K562 (cell line): ENCODE measurements at regions not wholly inside any gene's neighbourhood (a gene's known extent, or its start where the extent isn't known, plus 50 kb on each side); places are given as distances from the start of the nearest gene placed in this dataset.
A peak's percentile ranks its signal among the peaks of the same experiment; 100 is the strongest.

ENCODE experiments used
- BMI1 ChIP-seq: fragments of 150-350 bp; IDR thresholded peaks from 2 replicates; pipeline ENCODE4 v1.6.1; 2014; ENCODE audit warnings: low read length
- FOS ChIP-seq: IDR thresholded peaks from 3 replicates; pipeline ENCODE4 v1.6.1; 2011; ENCODE audit not compliant: insufficient read length; ENCODE audit errors: extremely low read depth
- GATAD2A ChIP-seq: fragments of 450-650 bp; IDR thresholded peaks from 2 replicates; pipeline ENCODE4 v1.6.1; 2017
- NR1H2 ChIP-seq: sonication (generic); formaldehyde crosslinking; IDR thresholded peaks from 2 replicates; pipeline ENCODE4 v1.4.0; 2020; ENCODE audit warnings: mild to moderate bottlenecking, missing genetic modification reagents
- RBFOX2 ChIP-seq: fragments of 200-400 bp; formaldehyde crosslinking; IDR thresholded peaks from 2 replicates; pipeline ENCODE4 v1.6.1; 2017; ENCODE audit warnings: low read depth, mild to moderate bottlenecking, low read length, moderate library complexity
- SMARCA4 ChIP-seq: fragments of 450-650 bp; IDR thresholded peaks from 2 replicates; pipeline ENCODE4 v1.6.1; 2016
- TFAM ChIP-seq: fragments of 250-450 bp; sonication (Bioruptor Pico); conservative IDR thresholded peaks from 2 replicates; pipeline ENCODE4 v1.5.0; 2021; ENCODE audit warnings: mild to moderate bottlenecking, moderate library complexity
- ZNF239 ChIP-seq: fragments of 250-450 bp; sonication (Bioruptor Pico); IDR thresholded peaks from 2 replicates; pipeline ENCODE4 v1.4.0; 2020; ENCODE audit warnings: mild to moderate bottlenecking
- ZNF398 ChIP-seq: fragments of 250-450 bp; sonication (Bioruptor Pico); IDR thresholded peaks from 2 replicates; pipeline ENCODE4 v1.8.0; 2021; ENCODE audit warnings: moderate library complexity, mild to moderate bottlenecking, inconsistent platforms
- TF ChIP-seq, protein P1 (sequence below), 2 experiments: fragments of 450-650 bp; IDR thresholded peaks; 2 replicates each; pipeline ENCODE4 v1.6.1; 2016; ENCODE audit warnings: mild to moderate bottlenecking in 2 of 2, borderline replicate concordance in 1 of 2, low read depth in 1 of 2, moderate library complexity in 1 of 2
- TF ChIP-seq, protein P2 (sequence below), 2 experiments: fragments of 450-650 bp; IDR thresholded peaks; 2 replicates each; pipeline ENCODE4 v1.6.1; 2018; ENCODE audit warnings: mild to moderate bottlenecking in 2 of 2, low read depth in 1 of 2; ENCODE audit not compliant: partially characterized antibody in 2 of 2
- TF ChIP-seq, protein P3 (sequence below): sonication (generic); IDR thresholded peaks from 2 replicates; pipeline ENCODE4 v1.6.1; 2016

GRCh38 chr2:144596073-144596871 is 76.4 kb upstream of the ZEB2 start (continued):
- TF ChIP-seq, protein P1, sequence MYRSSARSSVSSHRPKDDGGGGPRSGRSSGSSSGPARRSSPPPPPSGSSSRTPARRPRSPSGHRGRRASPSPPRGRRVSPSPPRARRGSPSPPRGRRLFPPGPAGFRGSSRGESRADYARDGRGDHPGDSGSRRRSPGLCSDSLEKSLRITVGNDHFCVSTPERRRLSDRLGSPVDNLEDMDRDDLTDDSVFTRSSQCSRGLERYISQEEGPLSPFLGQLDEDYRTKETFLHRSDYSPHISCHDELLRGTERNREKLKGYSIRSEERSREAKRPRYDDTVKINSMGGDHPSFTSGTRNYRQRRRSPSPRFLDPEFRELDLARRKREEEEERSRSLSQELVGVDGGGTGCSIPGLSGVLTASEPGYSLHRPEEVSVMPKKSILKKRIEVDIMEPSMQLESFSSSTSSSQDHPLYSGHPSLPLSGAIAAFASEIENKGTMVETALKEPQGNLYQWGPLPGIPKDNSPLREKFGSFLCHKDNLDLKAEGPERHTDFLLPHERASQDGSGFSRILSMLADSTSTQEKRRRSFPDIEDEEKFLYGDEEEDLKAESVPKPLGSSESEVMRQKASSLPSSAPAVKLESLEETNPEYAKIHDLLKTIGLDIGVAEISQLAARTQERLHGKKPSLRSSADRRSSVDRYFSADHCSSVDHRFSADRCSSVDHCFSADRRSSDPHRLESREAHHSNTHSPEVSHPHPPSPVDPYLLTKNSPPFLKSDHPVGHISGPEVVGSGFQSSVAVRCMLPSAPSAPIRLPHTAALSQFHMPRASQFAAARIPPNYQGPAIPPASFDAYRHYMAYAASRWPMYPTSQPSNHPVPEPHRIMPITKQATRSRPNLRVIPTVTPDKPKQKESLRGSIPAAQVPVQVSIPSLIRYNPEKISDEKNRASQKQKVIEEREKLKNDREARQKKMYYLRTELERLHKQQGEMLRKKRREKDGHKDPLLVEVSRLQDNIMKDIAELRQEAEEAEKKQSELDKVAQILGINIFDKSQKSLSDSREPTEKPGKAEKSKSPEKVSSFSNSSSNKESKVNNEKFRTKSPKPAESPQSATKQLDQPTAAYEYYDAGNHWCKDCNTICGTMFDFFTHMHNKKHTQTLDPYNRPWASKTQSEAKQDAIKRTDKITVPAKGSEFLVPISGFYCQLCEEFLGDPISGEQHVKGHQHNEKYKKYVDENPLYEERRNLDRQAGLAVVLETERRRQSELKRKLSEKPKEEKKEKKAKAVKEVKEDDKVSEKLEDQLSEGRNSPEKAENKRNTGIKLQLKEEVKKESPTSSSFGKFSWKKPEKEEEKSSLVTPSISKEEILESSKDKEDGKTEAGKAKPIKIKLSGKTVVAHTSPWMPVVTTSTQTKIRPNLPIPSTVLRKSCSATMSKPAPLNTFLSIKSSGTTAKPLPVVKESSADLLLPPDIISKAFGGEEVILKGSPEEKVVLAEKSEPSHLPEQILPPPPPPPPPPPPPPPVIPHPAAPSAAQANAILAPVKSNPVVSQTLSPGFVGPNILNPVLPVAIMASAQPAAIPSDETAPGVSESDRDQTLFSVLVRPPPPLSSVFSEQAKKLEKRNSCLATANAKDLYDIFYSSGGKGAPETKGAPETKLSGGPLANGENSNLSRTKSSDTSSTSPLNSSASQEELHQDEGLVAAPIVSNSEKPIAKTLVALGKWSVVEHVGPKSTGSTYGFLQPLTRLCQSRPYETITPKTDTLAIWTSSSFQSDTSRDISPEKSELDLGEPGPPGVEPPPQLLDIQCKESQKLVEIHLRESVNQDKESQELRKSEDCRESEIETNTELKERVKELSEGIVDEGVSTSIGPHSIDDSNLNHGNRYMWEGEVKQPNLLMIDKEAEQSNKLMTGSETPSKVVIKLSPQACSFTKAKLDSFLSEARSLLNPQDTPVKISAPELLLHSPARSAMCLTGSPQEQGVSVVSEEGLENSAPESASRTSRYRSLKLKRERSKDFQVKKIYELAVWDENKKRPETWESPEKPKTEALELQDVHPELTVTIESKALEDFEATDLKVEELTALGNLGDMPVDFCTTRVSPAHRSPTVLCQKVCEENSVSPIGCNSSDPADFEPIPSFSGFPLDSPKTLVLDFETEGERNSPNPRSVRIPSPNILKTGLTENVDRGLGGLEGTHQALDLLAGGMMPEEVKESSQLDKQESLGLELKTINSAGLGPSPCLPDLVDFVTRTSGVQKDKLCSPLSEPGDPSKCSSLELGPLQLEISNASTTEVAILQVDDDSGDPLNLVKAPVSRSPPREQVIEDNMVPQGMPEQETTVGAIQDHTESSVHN (IDR thresholded peaks at IDR 0.05; ENCODE audit: borderline replicate concordance in 1 of 2, low read depth in 1 of 2) = peak in 1 of 2 experiments; percentile 48; a peak in 1 of 4 replicates
- TF ChIP-seq FOS (peak; percentile 54), RBFOX2 (0 out of 2 replicates have a peak, but pooled peaks have one; percentile 18), ZNF398 (CRISPR knock-in tag) (no peak), GATAD2A (peak; percentile 63; the same call in 1 of the 2 replicates), ZNF239 (CRISPR knock-in tag) (peak; percentile 22; the same call in 1 of the 2 replicates), TFAM (CRISPR knock-in tag) (no peak), NR1H2 (no peak), SMARCA4 (peak; percentile 93), BMI1 (no peak)
- TF ChIP-seq, protein P2, sequence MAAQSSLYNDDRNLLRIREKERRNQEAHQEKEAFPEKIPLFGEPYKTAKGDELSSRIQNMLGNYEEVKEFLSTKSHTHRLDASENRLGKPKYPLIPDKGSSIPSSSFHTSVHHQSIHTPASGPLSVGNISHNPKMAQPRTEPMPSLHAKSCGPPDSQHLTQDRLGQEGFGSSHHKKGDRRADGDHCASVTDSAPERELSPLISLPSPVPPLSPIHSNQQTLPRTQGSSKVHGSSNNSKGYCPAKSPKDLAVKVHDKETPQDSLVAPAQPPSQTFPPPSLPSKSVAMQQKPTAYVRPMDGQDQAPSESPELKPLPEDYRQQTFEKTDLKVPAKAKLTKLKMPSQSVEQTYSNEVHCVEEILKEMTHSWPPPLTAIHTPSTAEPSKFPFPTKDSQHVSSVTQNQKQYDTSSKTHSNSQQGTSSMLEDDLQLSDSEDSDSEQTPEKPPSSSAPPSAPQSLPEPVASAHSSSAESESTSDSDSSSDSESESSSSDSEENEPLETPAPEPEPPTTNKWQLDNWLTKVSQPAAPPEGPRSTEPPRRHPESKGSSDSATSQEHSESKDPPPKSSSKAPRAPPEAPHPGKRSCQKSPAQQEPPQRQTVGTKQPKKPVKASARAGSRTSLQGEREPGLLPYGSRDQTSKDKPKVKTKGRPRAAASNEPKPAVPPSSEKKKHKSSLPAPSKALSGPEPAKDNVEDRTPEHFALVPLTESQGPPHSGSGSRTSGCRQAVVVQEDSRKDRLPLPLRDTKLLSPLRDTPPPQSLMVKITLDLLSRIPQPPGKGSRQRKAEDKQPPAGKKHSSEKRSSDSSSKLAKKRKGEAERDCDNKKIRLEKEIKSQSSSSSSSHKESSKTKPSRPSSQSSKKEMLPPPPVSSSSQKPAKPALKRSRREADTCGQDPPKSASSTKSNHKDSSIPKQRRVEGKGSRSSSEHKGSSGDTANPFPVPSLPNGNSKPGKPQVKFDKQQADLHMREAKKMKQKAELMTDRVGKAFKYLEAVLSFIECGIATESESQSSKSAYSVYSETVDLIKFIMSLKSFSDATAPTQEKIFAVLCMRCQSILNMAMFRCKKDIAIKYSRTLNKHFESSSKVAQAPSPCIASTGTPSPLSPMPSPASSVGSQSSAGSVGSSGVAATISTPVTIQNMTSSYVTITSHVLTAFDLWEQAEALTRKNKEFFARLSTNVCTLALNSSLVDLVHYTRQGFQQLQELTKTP (IDR thresholded peaks at IDR 0.05; ENCODE audit: low read depth in 1 of 2, partially characterized antibody in 2 of 2) = no peak
- TF ChIP-seq, protein P3, sequence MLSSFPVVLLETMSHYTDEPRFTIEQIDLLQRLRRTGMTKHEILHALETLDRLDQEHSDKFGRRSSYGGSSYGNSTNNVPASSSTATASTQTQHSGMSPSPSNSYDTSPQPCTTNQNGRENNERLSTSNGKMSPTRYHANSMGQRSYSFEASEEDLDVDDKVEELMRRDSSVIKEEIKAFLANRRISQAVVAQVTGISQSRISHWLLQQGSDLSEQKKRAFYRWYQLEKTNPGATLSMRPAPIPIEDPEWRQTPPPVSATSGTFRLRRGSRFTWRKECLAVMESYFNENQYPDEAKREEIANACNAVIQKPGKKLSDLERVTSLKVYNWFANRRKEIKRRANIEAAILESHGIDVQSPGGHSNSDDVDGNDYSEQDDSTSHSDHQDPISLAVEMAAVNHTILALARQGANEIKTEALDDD = 0 out of 2 replicates have a peak, but pooled peaks have one; percentile 28
